GM18498 (cell line): ENCODE measurements at regions not wholly inside any gene's neighbourhood (a gene's known extent, or its start where the extent isn't known, plus 50 kb on each side); places are given as distances from the start of the nearest gene placed in this dataset.

Source experiments
- ATAC-seq: cut with Tn5 transposase; IDR thresholded peaks from one replicate; pipeline ENCODE4 v1.9.1; 2021; ENCODE audit warnings: mild to moderate bottlenecking, moderate library complexity; ENCODE audit not compliant: unreplicated experiment

- ATAC-seq: no peak
Measured at GRCh38 chr13:61874970-61875579, 459.4 kb upstream of the PCDH20 start.

GRCh38 chr13:61873717-61874116 lies 458.1 kb upstream of the PCDH20 start:
- no peak for ATAC-seq

GRCh38 chr13:61857198-61857597 lies 441.5 kb upstream of the PCDH20 start:
- no peak for ATAC-seq

- ATAC-seq: no peak
Measured at GRCh38 chr13:61852116-61852619, 436.5 kb upstream of the PCDH20 start.

- ATAC-seq: no peak
Measured at GRCh38 chr13:61850794-61851193, 435.1 kb upstream of the PCDH20 start.

GRCh38 chr13:61838568-61838967 lies 422.9 kb upstream of the PCDH20 start:
- ATAC-seq: no peak

- no peak for ATAC-seq
Measured at GRCh38 chr13:61833228-61833627, 417.6 kb upstream of the PCDH20 start.

- ATAC-seq: no peak
Measured at GRCh38 chr13:61831026-61831425, 415.4 kb upstream of the PCDH20 start.

GRCh38 chr13:61830475-61830874 lies 414.8 kb upstream of the PCDH20 start:
- ATAC-seq: no peak

- no peak for ATAC-seq
Measured at GRCh38 chr13:61824168-61824567, 408.5 kb upstream of the PCDH20 start.

- no peak for ATAC-seq
Measured at GRCh38 chr13:61812286-61812685, 396.6 kb upstream of the PCDH20 start.

- ATAC-seq: no peak
Measured at GRCh38 chr13:61810065-61810464, 394.4 kb upstream of the PCDH20 start.

- ATAC-seq: no peak
Measured at GRCh38 chr13:61797397-61797796, 381.7 kb upstream of the PCDH20 start.

- ATAC-seq: no peak
Measured at GRCh38 chr13:61795580-61795979, 379.9 kb upstream of the PCDH20 start.

- ATAC-seq: no peak
Measured at GRCh38 chr13:61779456-61779855, 363.8 kb upstream of the PCDH20 start.

- ATAC-seq: no peak
Measured at GRCh38 chr13:61778531-61778930, 362.9 kb upstream of the PCDH20 start.

- ATAC-seq: no peak
Measured at GRCh38 chr13:61777899-61778298, 362.2 kb upstream of the PCDH20 start.

GRCh38 chr13:61777271-61777670 lies 361.6 kb upstream of the PCDH20 start:
- ATAC-seq: no peak

GRCh38 chr13:61774903-61775302 lies 359.3 kb upstream of the PCDH20 start:
- ATAC-seq: no peak

- no peak for ATAC-seq
Measured at GRCh38 chr13:61770681-61771080, 355.0 kb upstream of the PCDH20 start.

- ATAC-seq: no peak
Measured at GRCh38 chr13:61768175-61768574, 352.5 kb upstream of the PCDH20 start.

- no peak for ATAC-seq
Measured at GRCh38 chr13:61766667-61767058, 351.0 kb upstream of the PCDH20 start.
